Heart left ventricle (tissue), 13 donors: ENCODE measurements at regions not wholly inside any gene's neighbourhood (a gene's known extent, or its start where the extent isn't known, plus 50 kb on each side); places are given as distances from the start of the nearest gene placed in this dataset.

Experiments used
- POLR2A ChIP-seq, 2 donors: fragments of 450-650 bp; IDR thresholded peaks; one replicate each; pipeline ENCODE4 v1.6.1; 2017; ENCODE audit warnings: antibody characterized with exemption in 2 of 2, mild to moderate bottlenecking in 2 of 2, moderate library complexity in 2 of 2
- TF ChIP-seq, protein P1 (sequence below), 12 donors: fragments of 200-600 bp; sonication (generic) in 4 of 12; IDR thresholded peaks; one replicate each; pipeline versions ENCODE4 v1.5.0 to v1.8.0; 2018 to 2022; ENCODE audit warnings: antibody characterized with exemption in 12 of 12, mild to moderate bottlenecking in 5 of 12
- donor health status: ischemic (EF 13 %, LVEDD 7.1; RV severe dilation, severe dysfunction).
- donor health status: DM: no; HTN: yes; CAD: no.
- donor health status: DM: no; HTN: no; CAD: no.
- donor health status: ischemic (EF 25% LVEDD 6.9; RV normal size, moderate dysfunction).
- donor health status: ischemic (EF 25% LVEDD 5.7; RV mildly dilated, moderate dysfunction).
- donor health status: ischemic (EF 35%, LVEDD 5.7; RV mildly dilated, moderate dysfunction).
- donor health status: nonischemic (EF 11% LVEDD 7.7; RV severe dilation, severe dysfunction).
- donor health status: DM: yes; HTN: yes; CAD: no.
- donor health status: PGD.
- donor health status: ischemic (EF 29% LVEDD 5.4; RV normal size, mild dysfunction).
- donor health status: nonischemic (EF 23%, LVEDD 6.1; RV moderate dilation, normal function).

DNA sequence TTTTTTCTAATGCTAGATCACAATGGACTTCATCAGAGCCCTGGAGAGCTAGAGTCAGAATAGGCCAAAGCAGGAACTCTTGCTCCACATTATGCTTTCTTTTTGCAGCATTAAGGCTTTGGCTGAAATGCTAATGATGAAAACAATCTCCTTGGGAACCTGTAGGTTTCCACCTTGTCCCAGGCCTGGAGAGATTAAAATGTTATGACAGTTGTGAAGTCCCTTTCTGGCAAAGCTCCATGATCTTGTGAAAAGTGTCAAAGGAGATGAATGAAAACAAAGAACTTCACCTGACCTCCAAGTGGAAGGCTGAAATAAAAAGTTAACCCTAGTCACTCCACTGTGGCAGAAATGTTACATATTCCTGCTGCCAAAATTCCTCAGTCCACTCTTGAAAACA lies 64.0 kb upstream of the LRRC1 start:
- TF ChIP-seq, protein P1, sequence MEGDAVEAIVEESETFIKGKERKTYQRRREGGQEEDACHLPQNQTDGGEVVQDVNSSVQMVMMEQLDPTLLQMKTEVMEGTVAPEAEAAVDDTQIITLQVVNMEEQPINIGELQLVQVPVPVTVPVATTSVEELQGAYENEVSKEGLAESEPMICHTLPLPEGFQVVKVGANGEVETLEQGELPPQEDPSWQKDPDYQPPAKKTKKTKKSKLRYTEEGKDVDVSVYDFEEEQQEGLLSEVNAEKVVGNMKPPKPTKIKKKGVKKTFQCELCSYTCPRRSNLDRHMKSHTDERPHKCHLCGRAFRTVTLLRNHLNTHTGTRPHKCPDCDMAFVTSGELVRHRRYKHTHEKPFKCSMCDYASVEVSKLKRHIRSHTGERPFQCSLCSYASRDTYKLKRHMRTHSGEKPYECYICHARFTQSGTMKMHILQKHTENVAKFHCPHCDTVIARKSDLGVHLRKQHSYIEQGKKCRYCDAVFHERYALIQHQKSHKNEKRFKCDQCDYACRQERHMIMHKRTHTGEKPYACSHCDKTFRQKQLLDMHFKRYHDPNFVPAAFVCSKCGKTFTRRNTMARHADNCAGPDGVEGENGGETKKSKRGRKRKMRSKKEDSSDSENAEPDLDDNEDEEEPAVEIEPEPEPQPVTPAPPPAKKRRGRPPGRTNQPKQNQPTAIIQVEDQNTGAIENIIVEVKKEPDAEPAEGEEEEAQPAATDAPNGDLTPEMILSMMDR (IDR thresholded peaks at IDR 0.05): no peak
- TF ChIP-seq POLR2A (IDR thresholded peaks at IDR 0.05): no peak
